Liver (tissue), 8 donors: ENCODE measurements at regions not wholly inside any gene's neighbourhood (a gene's known extent, or its start where the extent isn't known, plus 50 kb on each side); places are given as distances from the start of the nearest gene placed in this dataset.

Experiments used
- DNase-seq: peaks from one replicate; pipeline ENCODE4 v3.0.0-alpha.2; 2017; ENCODE audit warnings: low spot score
- H3K27ac ChIP-seq, 2 donors: one replicate each; pipeline ENCODE4 v1.7.0; 2013; ENCODE audit warnings: inconsistent platforms in 2 of 2, low read length in 2 of 2, control low read depth in 1 of 2, low read depth in 1 of 2, mild to moderate bottlenecking in 1 of 2
- H3K27me3 ChIP-seq, 4 donors: one replicate each; pipeline versions ENCODE4 v1.6.1 to v1.7.0; 2013; ENCODE audit warnings: low read length in 3 of 4, inconsistent platforms in 1 of 4, mild to moderate bottlenecking in 1 of 4, moderate library complexity in 1 of 4; ENCODE audit not compliant: control insufficient read depth in 4 of 4, insufficient read depth in 4 of 4
- H3K36me3 ChIP-seq, 4 donors: one replicate each; pipeline versions ENCODE4 v1.6.1 to v1.7.0; 2013; ENCODE audit warnings: low read length in 3 of 4, mild to moderate bottlenecking in 3 of 4, low read depth in 1 of 4, moderate library complexity in 1 of 4; ENCODE audit not compliant: control insufficient read depth in 4 of 4, insufficient read depth in 3 of 4
- H3K4me1 ChIP-seq, 4 donors: one replicate each; pipeline versions ENCODE4 v1.6.1 to v1.7.0; 2013; ENCODE audit warnings: low read length in 3 of 4, mild to moderate bottlenecking in 3 of 4, moderate library complexity in 1 of 4; ENCODE audit not compliant: control insufficient read depth in 4 of 4, insufficient read depth in 4 of 4
- H3K4me3 ChIP-seq, 3 donors: one replicate each; pipeline versions ENCODE4 v1.6.1 to v1.7.0; 2013; ENCODE audit warnings: low read length in 3 of 3, control low read depth in 1 of 3, low read depth in 1 of 3, mild to moderate bottlenecking in 1 of 3
- H3K9ac ChIP-seq, 2 donors: one replicate each; pipeline ENCODE4 v1.7.0; 2013; ENCODE audit warnings: low read length in 2 of 2, mild to moderate bottlenecking in 2 of 2, moderate library complexity in 2 of 2, control low read depth in 1 of 2, low read depth in 1 of 2
- H3K9me3 ChIP-seq, 4 donors: one replicate each; pipeline versions ENCODE4 v1.6.1 to v1.7.0; 2013; ENCODE audit warnings: low read length in 3 of 4; ENCODE audit not compliant: control insufficient read depth in 4 of 4
- EGR1 ChIP-seq, 2 donors: IDR thresholded peaks; 2 replicates each; pipeline ENCODE4 v1.6.1; 2016 to 2018; ENCODE audit warnings: antibody characterized with exemption in 2 of 2, low read depth in 2 of 2
- FOXA1 ChIP-seq: IDR thresholded peaks from 2 replicates; pipeline ENCODE4 v1.6.1; 2016; ENCODE audit warnings: antibody characterized with exemption
- FOXA2 ChIP-seq: IDR thresholded peaks from 2 replicates; pipeline ENCODE4 v1.6.1; 2016; ENCODE audit warnings: antibody characterized with exemption
- GABPA ChIP-seq, 2 donors: IDR thresholded peaks in 1 of 2; conservative IDR thresholded peaks in 1 of 2; 2 replicates each; pipeline ENCODE4 v1.6.1; 2016; ENCODE audit warnings: antibody characterized with exemption in 2 of 2, mild to moderate bottlenecking in 1 of 2, moderate library complexity in 1 of 2
- HNF4A ChIP-seq, 2 donors: conservative IDR thresholded peaks; 2 replicates each; pipeline ENCODE4 v1.6.1; 2016; ENCODE audit warnings: antibody characterized with exemption in 2 of 2, mild to moderate bottlenecking in 2 of 2
- HNF4G ChIP-seq: IDR thresholded peaks from 2 replicates; pipeline ENCODE4 v1.6.1; 2016; ENCODE audit warnings: antibody characterized with exemption
- JUND ChIP-seq, 2 donors: IDR thresholded peaks; 2 replicates each; pipeline ENCODE4 v1.6.1; 2016; ENCODE audit warnings: antibody characterized with exemption in 2 of 2
- NR2F2 ChIP-seq: IDR thresholded peaks from 2 replicates; pipeline ENCODE4 v1.6.1; 2016; ENCODE audit warnings: antibody characterized with exemption
- RAD21 ChIP-seq, 2 donors: IDR thresholded peaks; 2 replicates each; pipeline ENCODE4 v1.6.1; 2016; ENCODE audit warnings: antibody characterized with exemption in 2 of 2, mild to moderate bottlenecking in 2 of 2
- RXRA ChIP-seq, 2 donors: IDR thresholded peaks; 2 replicates each; pipeline ENCODE4 v1.6.1; 2017 to 2018; ENCODE audit warnings: antibody characterized with exemption in 2 of 2, mild to moderate bottlenecking in 1 of 2
- SP1 ChIP-seq: IDR thresholded peaks from 2 replicates; pipeline ENCODE4 v1.6.1; 2018; ENCODE audit warnings: antibody characterized with exemption, mild to moderate bottlenecking
- TAF1 ChIP-seq: conservative IDR thresholded peaks from 2 replicates; pipeline ENCODE4 v1.6.1; 2016; ENCODE audit warnings: antibody characterized with exemption, mild to moderate bottlenecking
- YY1 ChIP-seq: IDR thresholded peaks from 2 replicates; pipeline ENCODE4 v1.6.1; 2016; ENCODE audit warnings: antibody characterized with exemption, mild to moderate bottlenecking
- WGBS: extraction: QIAGEN DNeasy Blood & Tissue Kit; methylation state at CpG from one replicate; pipeline ENCODE4 v1.1.7; 2013; 5-methylcytosine and 5-hydroxymethylcytosine counted together
- TF ChIP-seq, protein P1 (sequence below): IDR thresholded peaks from 2 replicates; pipeline ENCODE4 v1.6.1; 2016; ENCODE audit warnings: antibody characterized with exemption, mild to moderate bottlenecking
- TF ChIP-seq, protein P2 (sequence below): IDR thresholded peaks from 2 replicates; pipeline ENCODE4 v1.6.1; 2016; ENCODE audit warnings: antibody characterized with exemption
- TF ChIP-seq, protein P3 (sequence below): fragments of 150-350 bp; IDR thresholded peaks from 2 replicates; pipeline ENCODE4 v1.5.1; 2017; ENCODE audit warnings: improper control_type of control experiment, low read depth, low read length; ENCODE audit not compliant: missing input control
- TF ChIP-seq, protein P4 (sequence below): IDR thresholded peaks from 2 replicates; pipeline ENCODE4 v1.6.1; 2016; ENCODE audit warnings: antibody characterized with exemption
- TF ChIP-seq, protein P5 (sequence below): IDR thresholded peaks from 2 replicates; pipeline ENCODE4 v1.6.1; 2016; ENCODE audit warnings: antibody characterized with exemption
- donor health status: healthy.
- donor health status: healthy.
- donor health status: healthy.
- donor health status: healthy.
- donor health status: healthy.

DNA sequence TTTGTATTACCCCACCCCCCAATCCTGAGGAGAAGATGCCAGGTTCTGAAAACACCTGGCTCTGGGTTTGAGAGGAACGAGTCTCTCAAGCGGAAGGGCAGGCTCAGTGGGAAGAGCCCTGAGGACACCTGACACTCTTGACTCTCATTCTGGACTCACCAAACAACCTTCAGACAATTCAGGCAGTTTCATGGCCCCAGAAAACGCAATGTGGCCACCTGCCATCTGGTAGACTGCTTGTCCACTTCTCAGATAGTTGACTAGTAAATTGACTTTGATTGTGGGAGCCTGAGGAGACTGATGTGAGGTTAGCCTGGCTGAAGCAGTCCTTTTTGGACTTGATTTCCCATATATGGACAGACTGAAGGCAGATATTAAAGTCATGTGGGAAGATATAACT lies 117.5 kb upstream of the FSTL4 start:
- Histone ChIP-seq H3K36me3 (no peaks in the 10 kb centered on the region), H3K27me3 (no peaks in the 10 kb centered on the region), H3K9me3 (peaks cover 0 to 3% (median 2%) of the 10 kb centered on the region in 4 donors), H3K4me1 (no peaks in the 10 kb centered on the region), H3K4me3 (no peak overlapping the region), H3K9ac (no peak overlapping the region), H3K27ac (no peak overlapping the region)
- peak; percentile 12 for DNase-seq
- TF ChIP-seq NR2F2 (no peak), YY1 (no peak), EGR1 (IDR thresholded peaks at IDR 0.05; ENCODE audit: low read depth in 2 of 2) (no peak), RAD21 (IDR thresholded peaks at IDR 0.05) (no peak), FOXA1 (no peak), FOXA2 (no peak), HNF4A (conservative IDR thresholded peaks at IDR 0.05) (no peak), TAF1 (no peak), GABPA (IDR thresholded peaks at IDR 0.05 in 1 of 2, conservative IDR thresholded peaks at IDR 0.05 in 1 of 2) (no peak), SP1 (no peak), JUND (IDR thresholded peaks at IDR 0.05) (no peak), RXRA (IDR thresholded peaks at IDR 0.05) (no peak), HNF4G (no peak)
- TF ChIP-seq, protein P1, sequence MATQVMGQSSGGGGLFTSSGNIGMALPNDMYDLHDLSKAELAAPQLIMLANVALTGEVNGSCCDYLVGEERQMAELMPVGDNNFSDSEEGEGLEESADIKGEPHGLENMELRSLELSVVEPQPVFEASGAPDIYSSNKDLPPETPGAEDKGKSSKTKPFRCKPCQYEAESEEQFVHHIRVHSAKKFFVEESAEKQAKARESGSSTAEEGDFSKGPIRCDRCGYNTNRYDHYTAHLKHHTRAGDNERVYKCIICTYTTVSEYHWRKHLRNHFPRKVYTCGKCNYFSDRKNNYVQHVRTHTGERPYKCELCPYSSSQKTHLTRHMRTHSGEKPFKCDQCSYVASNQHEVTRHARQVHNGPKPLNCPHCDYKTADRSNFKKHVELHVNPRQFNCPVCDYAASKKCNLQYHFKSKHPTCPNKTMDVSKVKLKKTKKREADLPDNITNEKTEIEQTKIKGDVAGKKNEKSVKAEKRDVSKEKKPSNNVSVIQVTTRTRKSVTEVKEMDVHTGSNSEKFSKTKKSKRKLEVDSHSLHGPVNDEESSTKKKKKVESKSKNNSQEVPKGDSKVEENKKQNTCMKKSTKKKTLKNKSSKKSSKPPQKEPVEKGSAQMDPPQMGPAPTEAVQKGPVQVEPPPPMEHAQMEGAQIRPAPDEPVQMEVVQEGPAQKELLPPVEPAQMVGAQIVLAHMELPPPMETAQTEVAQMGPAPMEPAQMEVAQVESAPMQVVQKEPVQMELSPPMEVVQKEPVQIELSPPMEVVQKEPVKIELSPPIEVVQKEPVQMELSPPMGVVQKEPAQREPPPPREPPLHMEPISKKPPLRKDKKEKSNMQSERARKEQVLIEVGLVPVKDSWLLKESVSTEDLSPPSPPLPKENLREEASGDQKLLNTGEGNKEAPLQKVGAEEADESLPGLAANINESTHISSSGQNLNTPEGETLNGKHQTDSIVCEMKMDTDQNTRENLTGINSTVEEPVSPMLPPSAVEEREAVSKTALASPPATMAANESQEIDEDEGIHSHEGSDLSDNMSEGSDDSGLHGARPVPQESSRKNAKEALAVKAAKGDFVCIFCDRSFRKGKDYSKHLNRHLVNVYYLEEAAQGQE = no peak
- TF ChIP-seq, protein P2, sequence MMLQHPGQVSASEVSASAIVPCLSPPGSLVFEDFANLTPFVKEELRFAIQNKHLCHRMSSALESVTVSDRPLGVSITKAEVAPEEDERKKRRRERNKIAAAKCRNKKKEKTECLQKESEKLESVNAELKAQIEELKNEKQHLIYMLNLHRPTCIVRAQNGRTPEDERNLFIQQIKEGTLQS = no peak
- TF ChIP-seq, protein P3, sequence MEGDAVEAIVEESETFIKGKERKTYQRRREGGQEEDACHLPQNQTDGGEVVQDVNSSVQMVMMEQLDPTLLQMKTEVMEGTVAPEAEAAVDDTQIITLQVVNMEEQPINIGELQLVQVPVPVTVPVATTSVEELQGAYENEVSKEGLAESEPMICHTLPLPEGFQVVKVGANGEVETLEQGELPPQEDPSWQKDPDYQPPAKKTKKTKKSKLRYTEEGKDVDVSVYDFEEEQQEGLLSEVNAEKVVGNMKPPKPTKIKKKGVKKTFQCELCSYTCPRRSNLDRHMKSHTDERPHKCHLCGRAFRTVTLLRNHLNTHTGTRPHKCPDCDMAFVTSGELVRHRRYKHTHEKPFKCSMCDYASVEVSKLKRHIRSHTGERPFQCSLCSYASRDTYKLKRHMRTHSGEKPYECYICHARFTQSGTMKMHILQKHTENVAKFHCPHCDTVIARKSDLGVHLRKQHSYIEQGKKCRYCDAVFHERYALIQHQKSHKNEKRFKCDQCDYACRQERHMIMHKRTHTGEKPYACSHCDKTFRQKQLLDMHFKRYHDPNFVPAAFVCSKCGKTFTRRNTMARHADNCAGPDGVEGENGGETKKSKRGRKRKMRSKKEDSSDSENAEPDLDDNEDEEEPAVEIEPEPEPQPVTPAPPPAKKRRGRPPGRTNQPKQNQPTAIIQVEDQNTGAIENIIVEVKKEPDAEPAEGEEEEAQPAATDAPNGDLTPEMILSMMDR = no peak
- TF ChIP-seq, protein P4, sequence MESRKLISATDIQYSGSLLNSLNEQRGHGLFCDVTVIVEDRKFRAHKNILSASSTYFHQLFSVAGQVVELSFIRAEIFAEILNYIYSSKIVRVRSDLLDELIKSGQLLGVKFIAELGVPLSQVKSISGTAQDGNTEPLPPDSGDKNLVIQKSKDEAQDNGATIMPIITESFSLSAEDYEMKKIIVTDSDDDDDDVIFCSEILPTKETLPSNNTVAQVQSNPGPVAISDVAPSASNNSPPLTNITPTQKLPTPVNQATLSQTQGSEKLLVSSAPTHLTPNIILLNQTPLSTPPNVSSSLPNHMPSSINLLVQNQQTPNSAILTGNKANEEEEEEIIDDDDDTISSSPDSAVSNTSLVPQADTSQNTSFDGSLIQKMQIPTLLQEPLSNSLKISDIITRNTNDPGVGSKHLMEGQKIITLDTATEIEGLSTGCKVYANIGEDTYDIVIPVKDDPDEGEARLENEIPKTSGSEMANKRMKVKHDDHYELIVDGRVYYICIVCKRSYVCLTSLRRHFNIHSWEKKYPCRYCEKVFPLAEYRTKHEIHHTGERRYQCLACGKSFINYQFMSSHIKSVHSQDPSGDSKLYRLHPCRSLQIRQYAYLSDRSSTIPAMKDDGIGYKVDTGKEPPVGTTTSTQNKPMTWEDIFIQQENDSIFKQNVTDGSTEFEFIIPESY = no peak
- TF ChIP-seq, protein P5, sequence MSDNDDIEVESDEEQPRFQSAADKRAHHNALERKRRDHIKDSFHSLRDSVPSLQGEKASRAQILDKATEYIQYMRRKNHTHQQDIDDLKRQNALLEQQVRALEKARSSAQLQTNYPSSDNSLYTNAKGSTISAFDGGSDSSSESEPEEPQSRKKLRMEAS = no peak
- 86% methylated on average over 3 of the region's 3 CpGs for WGBS
